ENCODE measurements at regions not wholly inside any gene's neighbourhood (a gene's known extent, or its start where the extent isn't known, plus 50 kb on each side); places are given as distances from the start of the nearest gene placed in this dataset.

GRCh38 chr13:79060216-79060615, 345.8 kb downstream of the RBM26 start:
- DNase-seq = no peak
- no peaks in the 10 kb centered on the region for H3K36me3 ChIP-seq (ENCODE audit: low read depth)
- no peaks in the 10 kb centered on the region for H3K9me3 ChIP-seq (ENCODE audit: low read depth)
- no peaks in the 10 kb centered on the region for H4K20me1 ChIP-seq (ENCODE audit: insufficient read depth)
- H3K27me3 ChIP-seq (replicated peaks; ENCODE audit: insufficient read depth) = no peaks in the 10 kb centered on the region
- no peak overlapping the region for H3K4me3 ChIP-seq
- no peaks in the 10 kb centered on the region for H3K4me1 ChIP-seq (ENCODE audit: insufficient read depth)
- no peaks in the 10 kb centered on the region for H3K79me2 ChIP-seq (ENCODE audit: insufficient read depth)
- H2AFZ ChIP-seq = no peak overlapping the region
- 37% methylated on average over 1 of the region's 1 CpG for WGBS, 2 experiments (ENCODE audit: low coverage in 1 of 2, low lambda C conversion rate in 2 of 2, missing lambda C conversion rate in 2 of 2)
- H3F3A ChIP-seq (ENCODE audit: insufficient read depth) = no peaks in the 10 kb centered on the region
- no peak overlapping the region for H3K27ac ChIP-seq
- H3K4me2 ChIP-seq (ENCODE audit: unreplicated experiment) = no peak overlapping the region
- H3K9ac ChIP-seq = no peak overlapping the region
- in situ Hi-C loops (cut with MboI) = no loop called here
- TF ChIP-seq EZH2 (IDR thresholded peaks at IDR 0.05; ENCODE audit: insufficient read depth, poor library complexity, severe bottlenecking) (no peak), EZH2phosphoT487 (IDR thresholded peaks at IDR 0.05; ENCODE audit: insufficient read depth, low read depth) (no peak)
- no peaks in the 10 kb centered on the region for H3K9me2 ChIP-seq (ENCODE audit: insufficient read depth)

DNA sequence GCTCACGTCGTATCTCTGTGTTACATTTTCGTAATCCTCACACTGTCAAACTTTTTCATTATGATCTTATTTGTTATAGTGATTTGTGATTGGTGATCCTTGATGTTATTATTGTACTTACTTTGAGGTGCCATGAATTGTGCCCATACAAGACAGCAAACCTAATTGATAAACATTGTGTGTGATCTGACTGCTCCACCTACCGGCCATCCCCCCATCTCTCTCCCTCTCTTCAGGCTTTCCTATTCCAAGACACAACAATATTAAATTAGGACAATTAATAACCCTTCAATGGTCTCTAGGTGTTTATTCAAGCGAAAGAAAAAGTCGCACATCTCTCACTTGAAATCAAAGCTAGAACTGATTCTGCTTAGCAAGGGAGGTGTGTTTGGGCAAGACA, 349.3 kb downstream of the RBM26 start:
- no peaks in the 10 kb centered on the region for H3F3A ChIP-seq (ENCODE audit: insufficient read depth)
- H3K9me3 ChIP-seq (ENCODE audit: low read depth) = no peaks in the 10 kb centered on the region
- H2AFZ ChIP-seq = no peak overlapping the region
- H3K36me3 ChIP-seq (ENCODE audit: low read depth) = no peaks in the 10 kb centered on the region
- H3K27me3 ChIP-seq (replicated peaks; ENCODE audit: insufficient read depth) = no peaks in the 10 kb centered on the region
- whole genome bisulfite sequencing, 2 experiments (ENCODE audit: low coverage in 1 of 2, low lambda C conversion rate in 2 of 2, missing lambda C conversion rate in 2 of 2) = 45% methylated on average over 6 of the region's 6 CpGs
- no peak for TF ChIP-seq EZH2phosphoT487 (IDR thresholded peaks at IDR 0.05; ENCODE audit: insufficient read depth, low read depth)
- TF ChIP-seq EZH2 (IDR thresholded peaks at IDR 0.05; ENCODE audit: insufficient read depth, poor library complexity, severe bottlenecking) = no peak
- H3K27ac ChIP-seq = no peak overlapping the region
- no peak for DNase-seq
- H3K4me3 ChIP-seq = no peak overlapping the region
- no peak overlapping the region for H3K4me2 ChIP-seq (ENCODE audit: unreplicated experiment)
- no peaks in the 10 kb centered on the region for H3K4me1 ChIP-seq (ENCODE audit: insufficient read depth)
- H3K79me2 ChIP-seq (ENCODE audit: insufficient read depth) = no peaks in the 10 kb centered on the region
- no peaks in the 10 kb centered on the region for H3K9me2 ChIP-seq (ENCODE audit: insufficient read depth)
- no peaks in the 10 kb centered on the region for H4K20me1 ChIP-seq (ENCODE audit: insufficient read depth)
- H3K9ac ChIP-seq = no peak overlapping the region
- in situ Hi-C loops (cut with MboI) = no loop called here

DNA sequence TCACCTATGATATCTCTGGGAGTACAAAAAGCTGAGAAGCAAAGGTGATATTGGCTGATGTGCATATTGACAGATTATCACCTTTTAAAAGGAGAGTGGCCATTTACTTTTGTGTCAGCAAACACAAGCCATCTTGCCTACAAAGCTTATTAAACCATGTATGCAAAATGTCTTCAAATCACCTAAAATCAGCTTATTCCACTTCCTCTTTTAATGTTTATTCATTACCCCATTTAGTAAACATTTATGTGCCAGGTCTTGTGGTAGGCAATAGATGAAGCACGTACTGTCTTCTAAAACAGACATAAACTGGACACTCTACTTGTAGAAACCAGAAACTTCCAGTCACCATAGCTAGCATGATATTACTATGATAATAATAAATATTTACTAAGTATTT, 354.6 kb downstream of the RBM26 start:
- TF ChIP-seq EZH2phosphoT487 (IDR thresholded peaks at IDR 0.05; ENCODE audit: insufficient read depth, low read depth) = no peak
- no peak for TF ChIP-seq EZH2 (IDR thresholded peaks at IDR 0.05; ENCODE audit: insufficient read depth, poor library complexity, severe bottlenecking)
- Histone ChIP-seq H3F3A (ENCODE audit: insufficient read depth) (no peaks in the 10 kb centered on the region), H3K79me2 (ENCODE audit: insufficient read depth) (no peaks in the 10 kb centered on the region), H3K4me3 (no peak overlapping the region), H3K9me3 (ENCODE audit: low read depth) (no peaks in the 10 kb centered on the region), H3K4me2 (ENCODE audit: unreplicated experiment) (no peak overlapping the region), H3K9me2 (ENCODE audit: insufficient read depth) (no peaks in the 10 kb centered on the region), H4K20me1 (ENCODE audit: insufficient read depth) (no peaks in the 10 kb centered on the region), H3K27me3 (replicated peaks; ENCODE audit: insufficient read depth) (no peaks in the 10 kb centered on the region), H3K36me3 (ENCODE audit: low read depth) (no peaks in the 10 kb centered on the region), H3K27ac (no peak overlapping the region), H3K9ac (no peak overlapping the region), H3K4me1 (ENCODE audit: insufficient read depth) (no peaks in the 10 kb centered on the region), H2AFZ (no peak overlapping the region)
- in situ Hi-C loops (cut with MboI) = no loop called here
- 3 to 8% methylated on average over 1 of the region's 1 CpG for whole genome bisulfite sequencing, 2 experiments (ENCODE audit: low coverage in 1 of 2, low lambda C conversion rate in 2 of 2, missing lambda C conversion rate in 2 of 2)
- no peak for DNase-seq

- Histone ChIP-seq H3K9me2 (ENCODE audit: insufficient read depth) (no peaks in the 10 kb centered on the region), H3F3A (ENCODE audit: insufficient read depth) (no peaks in the 10 kb centered on the region), H3K27ac (no peak overlapping the region), H3K9ac (no peak overlapping the region), H3K4me1 (ENCODE audit: insufficient read depth) (no peaks in the 10 kb centered on the region), H3K27me3 (replicated peaks; ENCODE audit: insufficient read depth) (no peaks in the 10 kb centered on the region), H3K4me2 (ENCODE audit: unreplicated experiment) (no peak overlapping the region), H3K4me3 (no peak overlapping the region), H3K79me2 (ENCODE audit: insufficient read depth) (no peaks in the 10 kb centered on the region), H3K36me3 (ENCODE audit: low read depth) (no peaks in the 10 kb centered on the region), H4K20me1 (ENCODE audit: insufficient read depth) (no peaks in the 10 kb centered on the region), H2AFZ (no peak overlapping the region), H3K9me3 (ENCODE audit: low read depth) (no peaks in the 10 kb centered on the region)
- in situ Hi-C loops (cut with MboI) = no loop called here
- 33 to 40% methylated on average over 3 of the region's 3 CpGs for WGBS, 2 experiments (ENCODE audit: low coverage in 1 of 2, low lambda C conversion rate in 2 of 2, missing lambda C conversion rate in 2 of 2)
- TF ChIP-seq EZH2phosphoT487 (IDR thresholded peaks at IDR 0.05; ENCODE audit: insufficient read depth, low read depth) = no peak
- no peak for DNase-seq
Observed at GRCh38 chr13:79044415-79044814, 361.6 kb downstream of the RBM26 start.

DNA sequence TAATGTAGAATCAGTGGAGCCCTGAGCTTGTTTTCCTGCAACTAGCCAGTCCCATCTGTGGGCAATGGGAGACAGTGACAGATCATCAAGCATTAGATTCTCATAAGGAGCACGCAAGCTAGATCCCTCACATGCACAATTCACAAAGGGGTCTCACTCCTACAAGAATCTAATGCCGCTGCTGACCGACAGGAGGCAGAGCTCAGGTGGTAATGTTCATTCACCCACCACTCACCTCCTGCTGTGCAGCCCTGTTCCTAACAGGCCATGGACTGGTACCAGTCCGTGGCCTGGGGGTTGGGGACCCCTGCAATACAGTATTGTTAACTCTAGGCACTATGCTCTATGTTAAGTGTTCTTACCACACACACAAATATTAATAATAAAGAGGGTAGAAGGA, 362.8 kb downstream of the RBM26 start:
- Histone ChIP-seq H3K9ac (no peak overlapping the region), H3K36me3 (ENCODE audit: low read depth) (no peaks in the 10 kb centered on the region)
- in situ Hi-C loops (cut with MboI) = no loop called here

More for the DNA sequence above, 362.8 kb downstream of the RBM26 start:
- no peaks in the 10 kb centered on the region for H3K27me3 ChIP-seq (replicated peaks; ENCODE audit: insufficient read depth)
- no peak overlapping the region for H3K4me2 ChIP-seq (ENCODE audit: unreplicated experiment)
- H3K4me3 ChIP-seq = no peak overlapping the region
- no peaks in the 10 kb centered on the region for H3K9me3 ChIP-seq (ENCODE audit: low read depth)
- no peaks in the 10 kb centered on the region for H3K4me1 ChIP-seq (ENCODE audit: insufficient read depth)
- H3K27ac ChIP-seq = no peak overlapping the region
- no peaks in the 10 kb centered on the region for H4K20me1 ChIP-seq (ENCODE audit: insufficient read depth)
- H3K9me2 ChIP-seq (ENCODE audit: insufficient read depth) = no peaks in the 10 kb centered on the region
- H3K79me2 ChIP-seq (ENCODE audit: insufficient read depth) = no peaks in the 10 kb centered on the region
- no peak overlapping the region for H2AFZ ChIP-seq
- TF ChIP-seq EZH2 (IDR thresholded peaks at IDR 0.05; ENCODE audit: insufficient read depth, poor library complexity, severe bottlenecking) (no peak), EZH2phosphoT487 (IDR thresholded peaks at IDR 0.05; ENCODE audit: insufficient read depth, low read depth) (no peak)
- DNase-seq = no peak
- WGBS, 2 experiments (ENCODE audit: low coverage in 1 of 2, low lambda C conversion rate in 2 of 2, missing lambda C conversion rate in 2 of 2) = 32 to 34% methylated on average over 4 of the region's 4 CpGs
- no peaks in the 10 kb centered on the region for H3F3A ChIP-seq (ENCODE audit: insufficient read depth)
